ENCODE measurements at regions not wholly inside any gene's neighbourhood (a gene's known extent, or its start where the extent isn't known, plus 50 kb on each side); places are given as distances from the start of the nearest gene placed in this dataset.
A peak's percentile ranks its signal among the peaks of the same experiment; 100 is the strongest.
"Not testable (repeated sequence)": the region's sequence is repeated elsewhere in the genome, so short reads cannot be mapped to it uniquely, and the experiment has no call there.

GRCh38 chrX:51053741-51054140 is 143.2 kb downstream of the BMP15 start:
- no peak for DNase-seq (ENCODE audit: extremely low read depth, low read depth)
- TF ChIP-seq CTCF (IDR thresholded peaks at IDR 0.05; ENCODE audit: low read depth, low read length): no peak

GRCh38 chrX:51098046-51098445 is 187.5 kb downstream of the BMP15 start:
- no peak for DNase-seq (ENCODE audit: extremely low read depth, low read depth)
- TF ChIP-seq CTCF (IDR thresholded peaks at IDR 0.05; ENCODE audit: low read depth, low read length): no peak

- DNase-seq (ENCODE audit: extremely low read depth, low read depth): not testable (repeated sequence)
These were observed 208.8 kb downstream of the BMP15 start for GRCh38 chrX:51119058-51119926.

- not testable (repeated sequence) for DNase-seq (ENCODE audit: extremely low read depth, low read depth)
These were observed 206.9 kb upstream of the NUDT10 start for GRCh38 chrX:51125743-51126142.

GRCh38 chrX:51144828-51145442 is 187.7 kb upstream of the NUDT10 start:
- peak; percentile 67 for TF ChIP-seq CTCF (IDR thresholded peaks at IDR 0.05; ENCODE audit: low read depth, low read length)
- DNase-seq (ENCODE audit: extremely low read depth, low read depth): no peak

GRCh38 chrX:51148848-51149247 is 183.8 kb upstream of the NUDT10 start:
- TF ChIP-seq CTCF (IDR thresholded peaks at IDR 0.05; ENCODE audit: low read depth, low read length): no peak
- DNase-seq (ENCODE audit: extremely low read depth, low read depth): no peak

- DNase-seq (ENCODE audit: extremely low read depth, low read depth): no peak
These were observed 180.9 kb upstream of the NUDT10 start for GRCh38 chrX:51151734-51152133.

More at GRCh38 chrX:51151734-51152133, 180.9 kb upstream of the NUDT10 start:
- no peak for TF ChIP-seq CTCF (IDR thresholded peaks at IDR 0.05; ENCODE audit: low read depth, low read length)
